Hematopoietic multipotent progenitor cell treated with erythropoietin and hydrocortisone succinate and interleukin-3 and kit ligand, for 15 days (in vitro differentiated cells): ENCODE measurements at regions not wholly inside any gene's neighbourhood (a gene's known extent, or its start where the extent isn't known, plus 50 kb on each side); places are given as distances from the start of the nearest gene placed in this dataset.

Experiments
- DNase-seq: peaks from one replicate; pipeline ENCODE4 v3.0.0-alpha.2; 2015; ENCODE audit warnings: low spot score

DNA sequence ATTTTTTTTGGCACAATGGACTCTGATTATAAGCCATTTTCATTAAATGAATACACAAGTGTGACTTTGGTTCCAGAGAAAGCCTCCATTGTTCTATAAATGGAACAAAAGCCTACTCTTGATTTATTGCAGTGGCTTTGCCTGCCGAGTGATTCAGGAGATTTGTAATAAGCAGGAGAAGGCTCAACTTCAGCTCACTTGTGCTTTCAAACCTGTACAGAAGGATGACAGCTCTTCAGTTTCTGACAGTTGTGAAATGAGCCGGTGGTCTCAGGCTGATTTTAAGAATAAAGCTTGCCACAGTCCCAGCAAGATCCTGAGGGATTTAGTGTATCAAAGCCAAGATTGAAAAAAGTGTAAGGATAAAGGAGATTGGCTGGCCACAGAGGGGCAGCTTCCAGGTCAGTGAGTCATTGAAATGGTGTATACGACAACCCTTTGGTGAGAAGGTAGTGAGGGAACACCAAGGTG lies 438.8 kb upstream of the TGFBR2 start:
- no peak for DNase-seq

DNA sequence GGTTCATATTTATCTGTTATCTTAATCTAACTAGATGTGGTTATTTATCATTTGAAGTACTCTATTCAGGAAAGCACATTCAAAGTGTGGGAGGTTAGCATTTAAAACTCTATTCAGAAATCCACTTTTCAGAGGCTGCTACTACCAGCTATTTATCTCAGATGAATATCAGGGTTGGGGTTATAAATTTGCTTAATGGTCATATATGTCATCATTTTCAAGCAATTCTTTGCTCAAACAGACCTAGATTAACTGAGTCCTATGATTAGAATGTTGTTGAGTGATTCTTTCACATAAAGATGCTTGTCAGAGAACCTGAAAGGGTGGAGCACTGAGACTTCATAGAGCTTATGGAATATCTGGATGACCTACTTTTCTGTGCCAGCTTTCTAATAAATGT lies 436.9 kb upstream of the TGFBR2 start:
- DNase-seq = no peak

DNA sequence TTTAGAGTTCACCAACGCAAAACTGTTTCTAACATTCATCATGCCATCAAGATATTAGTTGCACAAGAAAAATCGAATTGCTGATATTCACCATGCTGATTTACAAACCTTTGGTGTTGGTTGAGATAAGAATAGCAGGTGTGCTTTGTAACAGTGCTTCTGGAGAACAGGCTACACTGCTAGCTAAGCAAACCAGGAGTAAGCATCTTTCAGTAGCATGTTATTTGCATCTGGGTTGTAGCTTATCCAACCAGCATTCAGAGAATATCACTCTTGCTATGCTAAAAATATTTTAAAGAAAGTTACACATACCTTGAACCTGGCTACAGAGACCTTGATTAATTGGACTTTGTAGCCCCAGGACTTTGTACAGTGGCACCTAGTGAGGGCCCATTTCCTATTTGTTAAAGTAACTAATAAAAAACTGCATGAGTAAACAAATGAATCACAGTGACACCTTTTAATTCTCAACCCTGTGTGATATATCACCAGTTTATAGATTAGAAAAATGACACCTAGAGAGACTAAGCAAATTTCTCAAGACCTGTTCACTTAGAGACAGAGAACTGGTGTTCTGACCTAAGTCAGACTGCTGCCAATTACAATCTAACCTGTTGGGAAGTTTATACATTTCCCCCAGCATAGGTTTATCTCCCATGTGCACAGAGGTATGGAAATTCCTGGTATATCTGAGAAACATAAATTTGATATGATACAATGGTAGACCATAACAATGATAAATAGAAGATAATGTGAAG lies 435.5 kb upstream of the TGFBR2 start:
- DNase-seq = no peak

DNA sequence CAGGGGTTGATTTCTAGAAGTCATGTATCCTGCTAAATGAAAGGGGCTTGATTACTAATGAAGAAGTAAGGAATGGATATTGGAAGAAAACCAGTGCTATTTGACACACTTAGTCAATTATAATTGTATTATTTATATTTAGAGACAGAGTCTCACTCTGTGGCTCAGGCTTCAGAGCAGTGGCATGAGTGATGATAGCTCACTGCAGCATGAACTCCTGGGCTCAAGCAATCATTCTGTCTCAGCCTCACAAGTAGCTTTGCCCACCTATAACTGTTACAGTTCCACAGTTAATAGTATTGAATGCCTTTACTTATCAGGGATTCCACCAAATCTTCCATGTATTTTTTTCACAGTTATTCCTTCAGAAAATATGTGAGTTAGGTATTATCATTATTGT lies 432.0 kb upstream of the TGFBR2 start:
- DNase-seq = no peak

DNA sequence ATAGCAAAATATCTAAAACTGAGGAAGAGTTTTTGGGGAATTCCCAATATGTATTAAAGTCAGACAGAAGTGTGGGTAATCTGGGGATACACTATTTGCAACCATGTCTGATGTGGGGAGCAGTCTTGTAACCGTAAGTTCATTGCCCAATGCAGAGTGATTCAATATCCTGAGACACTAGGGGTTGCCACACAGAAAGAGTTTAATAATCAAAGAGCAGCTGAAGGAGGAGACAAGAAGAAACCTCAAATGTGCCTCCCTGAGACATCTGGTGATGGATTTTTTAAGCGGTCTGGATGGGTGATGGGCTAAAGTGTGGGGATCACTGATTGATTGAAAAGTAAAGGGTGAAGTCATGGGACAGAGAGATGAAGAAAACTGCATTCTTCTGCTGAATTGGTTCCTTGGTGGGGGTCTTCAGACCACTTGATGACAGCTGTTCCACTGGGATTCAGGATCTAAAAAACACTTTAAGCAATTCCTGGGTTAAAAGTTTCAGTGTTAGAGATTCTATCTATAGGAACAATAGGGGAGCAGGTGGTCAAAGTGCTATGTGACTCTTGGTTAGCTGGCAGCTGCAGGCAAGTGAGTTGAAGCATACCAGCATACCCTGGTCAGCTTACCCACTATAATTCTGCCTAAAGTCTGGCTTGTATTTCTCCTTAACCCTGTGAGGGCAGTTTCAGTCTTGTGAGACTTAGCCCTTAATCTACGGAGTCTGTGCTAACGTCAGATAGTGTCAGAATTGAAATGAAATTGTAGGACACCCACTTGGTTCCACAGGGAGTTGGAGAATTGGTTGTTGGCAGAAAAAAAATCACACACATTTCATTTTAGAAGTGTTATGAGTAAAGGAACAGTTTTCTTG lies 425.9 kb upstream of the TGFBR2 start:
- DNase-seq = no peak

DNA sequence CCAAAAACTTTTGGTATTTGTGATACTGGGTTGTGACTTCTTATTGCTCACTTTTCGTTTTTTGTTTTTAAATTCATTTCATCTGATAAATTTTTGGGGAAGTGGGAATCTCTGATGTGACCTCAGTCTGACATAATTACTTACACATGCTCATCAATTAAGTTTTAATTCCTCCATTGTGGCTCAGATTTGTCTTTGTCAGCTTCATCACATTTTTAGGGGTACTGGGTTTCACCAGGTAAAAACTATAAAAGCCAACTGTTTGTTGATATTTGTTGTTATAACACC lies 425.3 kb upstream of the TGFBR2 start:
- no peak for DNase-seq

DNA sequence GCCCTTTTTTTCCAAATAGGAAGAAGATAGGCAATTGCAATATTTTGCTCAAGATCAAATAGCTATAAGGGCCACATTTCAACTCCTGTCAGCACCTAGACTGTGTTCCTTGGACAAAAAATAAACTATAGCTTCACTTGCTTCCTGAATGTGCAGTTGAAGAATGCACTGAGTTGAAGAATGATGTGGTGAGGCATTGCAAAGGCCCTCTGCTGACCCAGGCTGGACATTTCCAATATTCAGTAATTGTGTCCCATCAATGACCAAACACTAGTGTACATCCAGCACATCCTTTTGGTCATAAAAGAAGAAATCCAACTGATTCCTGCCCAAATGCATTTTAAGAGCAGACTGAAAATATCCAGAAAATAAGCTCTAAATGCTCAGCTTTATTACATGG lies 424.8 kb upstream of the TGFBR2 start:
- no peak for DNase-seq

DNA sequence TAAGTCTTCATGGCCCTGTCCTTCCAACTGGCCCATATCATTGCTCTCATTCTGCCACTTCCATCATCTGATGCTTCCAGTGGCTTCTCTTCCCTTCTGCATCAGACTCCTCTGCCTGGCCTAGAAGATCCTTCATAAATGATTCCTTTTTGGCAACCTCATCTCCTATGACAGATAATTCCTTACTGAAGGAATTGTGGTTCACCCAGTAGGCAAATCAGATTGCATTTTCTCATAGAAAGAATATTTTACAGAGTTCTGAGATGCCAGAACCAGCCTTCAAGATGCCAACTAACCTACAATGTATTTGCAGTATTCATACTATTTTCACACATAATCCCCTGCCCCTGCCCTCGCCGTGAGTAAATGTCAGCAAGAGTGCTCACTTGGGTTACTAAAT lies 423.0 kb upstream of the TGFBR2 start:
- DNase-seq = no peak

DNA sequence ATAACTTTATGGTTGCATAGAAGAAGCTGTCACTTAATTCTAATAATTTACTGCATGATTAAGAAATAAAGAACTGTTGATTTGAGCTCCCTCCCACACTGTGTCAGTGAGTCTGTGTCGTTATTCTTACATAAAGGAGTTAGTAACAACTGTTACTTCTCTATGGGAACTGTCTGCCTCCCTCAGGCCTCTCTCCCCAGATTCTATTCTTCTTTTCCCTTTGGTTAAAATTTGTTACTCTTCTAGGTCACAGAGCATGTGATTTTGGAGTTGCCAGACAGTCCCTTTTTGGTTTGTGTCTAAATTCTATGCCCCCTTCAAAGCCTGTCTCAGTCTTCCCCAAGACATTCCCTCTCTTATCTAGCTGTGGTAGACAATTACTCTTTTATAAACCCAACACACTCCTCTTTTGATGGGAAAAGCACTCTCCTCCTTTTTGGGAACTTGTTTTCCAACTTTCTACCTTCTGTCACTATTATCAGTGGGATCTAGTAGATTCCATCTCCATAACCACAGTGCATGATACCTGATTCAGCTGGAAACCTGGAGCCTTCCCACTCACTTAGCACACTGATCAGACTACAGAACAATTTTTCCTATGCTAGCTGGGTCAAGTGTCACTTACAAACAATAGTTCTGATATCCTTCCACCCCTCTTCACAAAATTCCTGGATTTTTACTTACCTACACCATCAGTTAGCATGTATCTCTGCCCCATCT lies 422.1 kb upstream of the TGFBR2 start:
- DNase-seq = no peak

DNA sequence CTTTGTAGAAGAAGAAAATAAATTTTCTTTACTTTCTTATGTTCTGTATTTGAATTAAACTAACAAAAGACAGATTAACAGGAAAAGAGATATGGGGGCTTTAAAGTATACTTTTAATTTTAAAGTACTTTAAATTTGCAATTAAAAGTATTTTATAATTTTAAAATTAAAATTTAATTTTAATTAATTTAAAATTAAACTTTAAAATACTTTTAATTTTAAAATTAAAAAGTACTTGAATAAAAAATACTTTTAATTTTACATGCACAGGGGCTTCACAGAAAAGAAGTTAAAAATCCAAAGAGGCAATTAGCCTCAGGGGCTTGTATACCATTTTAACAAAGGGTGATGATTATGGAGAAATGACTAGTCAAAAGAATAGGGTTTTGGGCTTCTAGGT lies 420.5 kb upstream of the TGFBR2 start:
- no peak for DNase-seq

DNA sequence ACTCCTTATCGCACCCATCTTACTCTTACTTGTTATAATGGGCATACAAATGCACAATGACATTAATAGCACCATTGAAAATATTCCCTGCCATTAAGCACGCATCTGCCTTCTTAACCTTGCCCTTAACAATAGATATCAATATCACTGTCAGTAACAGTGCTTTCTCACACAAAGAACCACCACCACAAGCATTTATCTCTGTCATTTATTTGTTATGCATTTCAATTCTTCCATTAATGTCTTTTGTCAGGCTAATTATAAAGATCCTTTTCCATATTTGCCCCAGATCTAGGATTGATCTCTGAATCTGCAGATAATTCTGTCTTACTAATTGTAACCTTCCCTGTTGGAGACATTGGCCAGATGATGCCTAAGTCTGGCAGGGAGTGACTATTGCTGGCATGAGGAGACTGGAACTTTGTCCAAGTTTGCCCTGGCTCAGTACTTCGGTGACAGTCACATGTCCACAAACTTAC lies 419.6 kb upstream of the TGFBR2 start:
- DNase-seq = no peak

DNA sequence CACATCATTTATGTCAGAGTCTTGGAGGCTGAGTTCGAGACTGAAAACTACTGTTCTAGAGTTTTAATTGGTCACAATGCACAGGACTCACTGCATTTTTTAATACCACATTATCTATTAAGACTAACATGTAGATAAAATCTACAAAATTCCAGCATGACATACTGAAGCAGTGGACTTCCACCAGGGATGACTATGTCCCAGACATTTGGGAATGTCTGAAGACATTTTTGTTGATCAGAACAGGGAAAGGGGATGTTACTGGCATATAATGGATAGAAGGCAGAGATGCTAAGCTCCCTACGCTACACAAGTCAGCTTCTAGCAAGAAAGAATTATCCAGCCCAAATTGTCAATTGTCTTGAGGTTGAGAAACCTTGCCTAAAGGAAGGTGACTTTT lies 419.0 kb upstream of the TGFBR2 start:
- DNase-seq = no peak

DNA sequence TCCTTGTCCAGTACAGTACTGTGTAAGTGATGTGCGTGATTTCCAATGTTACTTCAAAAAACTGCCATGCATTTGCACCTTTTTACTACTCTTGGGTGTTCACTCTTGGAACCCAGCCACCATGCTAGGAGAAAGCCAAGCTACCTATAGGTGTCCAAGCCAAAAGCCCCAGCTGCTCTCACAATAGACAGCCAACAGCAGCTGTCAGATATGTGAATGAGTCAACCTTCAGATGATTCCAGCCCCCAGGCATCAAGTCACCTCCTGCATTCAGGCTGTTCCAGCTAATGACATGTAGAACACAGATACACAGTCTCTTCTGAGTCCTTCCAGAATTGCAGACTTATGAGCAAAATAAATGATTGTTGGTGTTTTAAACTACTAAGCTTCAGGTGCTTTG lies 417.7 kb upstream of the TGFBR2 start:
- DNase-seq = no peak

DNA sequence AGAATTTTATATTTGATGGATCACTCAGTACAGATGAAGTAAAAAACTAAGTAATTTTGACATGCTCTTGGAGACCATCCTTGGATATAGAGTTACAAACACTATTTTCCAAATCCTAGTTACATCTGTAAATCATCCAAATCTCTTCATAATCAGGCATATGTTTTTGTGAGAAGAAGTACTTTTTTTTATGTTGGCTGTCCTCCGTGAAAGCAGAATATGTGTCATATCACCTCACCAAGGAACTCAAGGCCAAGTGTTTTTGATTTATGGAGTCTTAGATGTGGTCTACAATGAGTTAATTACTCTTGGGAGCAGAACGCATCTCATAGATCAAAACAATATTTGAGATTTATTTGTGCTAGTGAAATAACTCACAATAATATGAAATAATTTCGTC lies 416.5 kb upstream of the TGFBR2 start:
- no peak for DNase-seq

DNA sequence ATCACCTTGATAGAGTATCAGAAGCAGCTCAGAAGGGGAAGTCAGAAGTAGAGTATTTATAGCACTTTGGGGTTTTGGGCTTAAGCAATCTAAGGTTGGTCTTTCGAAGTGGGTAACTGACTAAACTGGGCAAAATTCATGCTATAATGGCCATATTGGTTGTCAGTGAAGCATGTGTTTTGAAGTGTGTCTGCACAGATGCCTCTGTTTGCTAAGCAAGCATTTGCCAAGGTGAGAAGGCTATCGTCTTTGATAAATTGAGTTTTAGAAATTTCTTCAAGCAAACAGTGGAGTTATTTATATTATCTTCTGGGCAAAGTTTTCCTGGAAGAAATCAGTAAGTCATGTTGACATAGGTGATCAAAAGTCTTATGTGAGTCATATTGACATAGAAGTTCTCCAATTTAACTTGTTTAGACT lies 412.8 kb upstream of the TGFBR2 start:
- DNase-seq = no peak

DNA sequence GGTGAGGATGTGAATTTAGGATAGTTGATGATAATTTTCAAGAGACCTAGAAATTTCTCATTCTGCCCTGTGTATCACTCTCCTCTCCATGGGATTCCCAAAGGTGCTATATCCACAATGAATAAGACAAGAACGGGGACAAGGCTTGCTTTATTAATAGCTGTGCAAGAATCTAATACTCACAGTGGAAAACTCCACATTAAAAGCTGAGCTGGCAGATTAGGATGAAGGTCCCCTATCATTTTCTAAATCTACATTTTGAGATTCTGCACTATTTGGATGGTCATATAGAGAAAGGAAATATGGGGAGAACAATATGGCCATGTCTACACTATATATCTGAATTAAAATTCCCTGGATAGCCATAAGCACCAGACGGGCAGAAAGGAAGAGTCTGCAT lies 411.0 kb upstream of the TGFBR2 start:
- no peak for DNase-seq

DNA sequence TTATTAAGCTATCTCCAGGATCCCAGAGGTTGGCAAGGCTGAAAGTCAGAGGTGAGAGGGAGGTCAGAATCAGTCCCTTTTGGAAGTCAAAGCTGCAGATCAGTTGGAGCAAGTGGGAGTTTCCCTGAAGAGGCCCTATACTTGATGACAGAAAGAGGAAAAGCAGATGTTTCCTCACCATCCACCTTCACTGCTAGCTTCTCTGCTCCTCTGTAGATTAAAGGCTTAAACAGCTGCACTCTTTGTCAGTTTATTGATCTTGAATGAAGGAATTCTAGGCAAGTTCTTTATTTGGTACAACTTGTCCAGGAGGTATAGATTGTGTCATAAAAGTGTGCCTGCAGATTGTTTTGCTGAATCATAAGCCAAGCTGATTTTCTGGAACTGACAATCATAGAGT lies 408.2 kb upstream of the TGFBR2 start:
- no peak for DNase-seq

DNA sequence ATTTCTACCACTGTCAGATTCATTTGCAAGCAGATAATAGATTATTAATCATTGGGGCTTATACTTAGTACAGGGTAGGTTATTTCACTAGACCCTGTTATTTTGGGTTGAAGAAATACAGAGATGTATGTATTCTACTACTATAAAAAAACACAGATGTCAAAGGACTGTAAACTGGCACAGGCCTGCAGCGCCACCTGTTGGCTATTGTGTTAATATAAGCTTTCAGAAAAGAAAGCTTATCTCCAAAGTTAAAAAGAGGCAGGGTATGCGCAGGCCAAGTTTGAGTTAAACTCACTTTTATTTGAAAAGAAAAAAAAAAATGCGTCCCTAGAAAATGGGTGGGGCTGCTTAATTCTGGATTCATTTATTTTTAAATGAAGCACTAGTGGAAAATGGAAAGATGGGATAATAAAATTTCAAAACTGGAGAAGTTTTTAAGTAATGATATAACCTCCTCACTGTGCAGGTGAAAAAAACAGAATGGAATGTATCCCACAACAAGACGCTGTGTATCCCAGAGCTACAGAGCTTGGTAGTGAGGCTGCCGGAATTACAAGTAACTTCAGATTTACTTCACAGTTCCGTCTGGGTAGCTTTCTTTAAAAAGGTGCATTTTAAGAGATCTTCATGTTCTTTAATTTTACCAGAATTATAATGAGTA lies 407.2 kb upstream of the TGFBR2 start:
- DNase-seq = peak; percentile 52

DNA sequence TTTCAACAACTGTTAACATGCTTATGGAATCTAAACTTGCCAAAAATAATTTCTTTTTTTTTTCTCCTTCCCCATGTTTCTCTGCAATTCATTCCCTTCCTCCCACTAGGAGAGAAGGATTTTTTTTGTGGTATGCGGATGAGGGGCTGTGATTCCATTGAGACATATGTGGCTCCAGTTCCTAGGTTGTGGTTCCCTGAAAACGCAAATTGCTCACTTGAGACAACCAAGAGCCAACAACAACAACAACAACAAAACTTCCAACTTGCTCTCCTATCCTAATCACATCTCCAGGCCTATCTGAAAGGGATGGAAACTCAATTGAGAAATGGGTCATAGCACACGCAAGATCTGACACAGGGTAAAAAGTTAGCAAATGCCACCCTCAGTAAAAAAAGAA lies 406.5 kb upstream of the TGFBR2 start:
- DNase-seq = no peak

DNA sequence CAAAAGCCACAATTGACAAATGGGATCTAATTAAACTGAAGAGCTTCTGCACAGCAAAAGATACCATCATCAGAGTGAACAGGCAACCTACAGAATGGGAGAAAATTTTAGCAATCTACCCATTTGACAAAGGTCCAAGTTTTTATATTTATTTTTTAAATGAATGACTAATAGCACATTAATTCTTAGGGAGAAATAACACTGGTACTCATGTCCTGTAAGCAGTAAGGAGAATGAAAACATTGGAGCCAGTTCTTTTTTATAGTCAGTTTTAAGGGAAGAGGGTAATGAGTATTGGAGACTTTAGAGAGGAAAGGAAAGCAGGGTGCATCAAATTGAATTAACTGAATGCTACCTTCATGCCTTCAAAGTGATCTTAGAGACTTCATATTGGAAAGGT lies 404.7 kb upstream of the TGFBR2 start:
- DNase-seq = no peak

DNA sequence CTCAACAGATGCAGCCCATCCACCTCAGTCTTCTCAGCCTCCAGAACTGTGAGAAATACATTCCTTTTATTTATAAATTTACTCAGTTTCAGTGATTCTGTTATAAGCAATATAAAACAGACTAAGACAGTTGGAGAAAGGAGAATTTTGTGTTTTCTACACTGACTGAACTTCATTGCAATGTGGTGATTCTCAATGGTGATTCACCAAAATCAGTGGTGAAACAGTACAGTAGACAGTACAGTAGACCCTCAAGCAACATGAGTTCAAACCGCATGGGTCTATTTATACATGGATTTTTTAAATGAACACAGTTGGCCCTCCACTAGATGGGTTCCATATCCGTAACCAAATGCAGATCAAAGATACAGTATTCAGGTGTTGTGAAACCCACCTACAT lies 403.1 kb upstream of the TGFBR2 start:
- DNase-seq = no peak

DNA sequence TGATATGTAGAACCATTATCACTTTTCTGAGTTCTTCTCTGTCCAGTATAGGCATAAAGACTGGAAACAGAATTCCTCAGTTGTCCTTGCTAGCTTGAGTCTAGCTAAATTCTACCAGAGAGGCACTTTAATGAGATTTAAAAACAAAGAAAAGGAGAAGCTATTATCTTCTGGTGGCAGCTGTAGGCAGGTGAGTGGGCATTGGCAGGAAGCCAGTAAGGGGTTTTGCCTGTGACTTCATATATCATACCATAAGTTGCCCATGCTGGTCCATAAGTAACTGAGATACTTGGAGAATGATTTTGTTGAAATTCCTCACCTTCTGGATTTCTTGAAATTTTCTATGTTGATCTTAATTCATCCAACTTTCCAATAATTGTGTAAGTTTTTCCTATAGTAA lies 402.3 kb upstream of the TGFBR2 start:
- no peak for DNase-seq
